SJSA1 (cell line): ENCODE measurements at regions not wholly inside any gene's neighbourhood (a gene's known extent, or its start where the extent isn't known, plus 50 kb on each side); places are given as distances from the start of the nearest gene placed in this dataset.

Experiments used
- DNase-seq, 2 experiments: peaks; one replicate each; pipeline ENCODE4 v3.0.0-alpha.2; 2015 to 2020; ENCODE audit warnings: low spot score in 2 of 2, low read depth in 1 of 2
- H3K27ac ChIP-seq: fragments of 250-450 bp; sonication (Bioruptor Pico); 2 replicates; pipeline ENCODE4 v1.5.1; 2020; ENCODE audit warnings: mild to moderate bottlenecking, moderate library complexity
- H3K27me3 ChIP-seq: fragments of 250-450 bp; sonication (Bioruptor Pico); replicated peaks from 2 replicates; pipeline ENCODE4 v1.5.1; 2020; ENCODE audit warnings: mild to moderate bottlenecking, moderate library complexity
- H3K36me3 ChIP-seq: fragments of 250-450 bp; sonication (Bioruptor Pico); 2 replicates; pipeline ENCODE4 v1.5.1; 2020; ENCODE audit warnings: mild to moderate bottlenecking
- H3K4me1 ChIP-seq: fragments of 250-450 bp; sonication (Bioruptor Pico); replicated peaks from 2 replicates; pipeline ENCODE4 v1.6.1; 2021; ENCODE audit warnings: mild to moderate bottlenecking
- H3K4me3 ChIP-seq: fragments of 250-450 bp; sonication (Bioruptor Pico); 2 replicates; pipeline ENCODE4 v1.5.1; 2020; ENCODE audit warnings: mild to moderate bottlenecking
- H3K9me3 ChIP-seq: fragments of 250-450 bp; sonication (Bioruptor Pico); replicated peaks from 2 replicates; pipeline ENCODE4 v1.5.1; 2020; ENCODE audit warnings: mild to moderate bottlenecking

GRCh38 chr15:29972051-29972450 lies 110.7 kb upstream of the GOLGA8J start:
- Histone ChIP-seq H3K27ac (no peak overlapping the region), H3K4me3 (no peak overlapping the region), H3K9me3 (no peaks in the 10 kb centered on the region), H3K4me1 (peaks cover 4% of the 10 kb centered on the region; the same call in 1 of the 2 replicates), H3K36me3 (no peaks in the 10 kb centered on the region), H3K27me3 (peaks cover 19% of the 10 kb centered on the region)
- no peak for DNase-seq

GRCh38 chr15:29970402-29970695 lies 112.4 kb upstream of the GOLGA8J start:
- Histone ChIP-seq H3K36me3 (no peaks in the 10 kb centered on the region), H3K4me3 (no peak overlapping the region), H3K27me3 (peaks cover 23% of the 10 kb centered on the region), H3K9me3 (no peaks in the 10 kb centered on the region), H3K27ac (no peak overlapping the region), H3K4me1 (peaks cover 4% of the 10 kb centered on the region; the same call in 1 of the 2 replicates)
- no peak for DNase-seq

- Histone ChIP-seq H3K4me1 (peaks cover 4% of the 10 kb centered on the region; the same call in 1 of the 2 replicates), H3K36me3 (no peaks in the 10 kb centered on the region), H3K27me3 (peaks cover 23% of the 10 kb centered on the region), H3K27ac (no peak overlapping the region), H3K9me3 (no peaks in the 10 kb centered on the region), H3K4me3 (no peak overlapping the region)
- no peak for DNase-seq
Measured at GRCh38 chr15:29969562-29970401, 113.0 kb upstream of the GOLGA8J start.

GRCh38 chr15:29968895-29969561 lies 113.7 kb upstream of the GOLGA8J start:
- no peaks in the 10 kb centered on the region for H3K36me3 ChIP-seq
- no peak for DNase-seq
- peaks cover 4% of the 10 kb centered on the region; the same call in 1 of the 2 replicates for H3K4me1 ChIP-seq
- peak overlapping the region; percentile 39 for H3K4me3 ChIP-seq
- H3K27ac ChIP-seq = no peak overlapping the region
- H3K27me3 ChIP-seq = peaks cover 25% of the 10 kb centered on the region
- H3K9me3 ChIP-seq = no peaks in the 10 kb centered on the region

GRCh38 chr15:29968099-29968894 lies 114.5 kb upstream of the GOLGA8J start:
- no peak for DNase-seq
- Histone ChIP-seq H3K27me3 (peaks cover 25% of the 10 kb centered on the region), H3K36me3 (no peaks in the 10 kb centered on the region), H3K4me1 (peaks cover 4% of the 10 kb centered on the region; the same call in 1 of the 2 replicates), H3K4me3 (peak overlapping the region; percentile 39), H3K27ac (no peak overlapping the region), H3K9me3 (no peaks in the 10 kb centered on the region)

- H3K4me1 ChIP-seq = no peaks in the 10 kb centered on the region
- H3K4me3 ChIP-seq = no peak overlapping the region
- DNase-seq = no peak
- no peaks in the 10 kb centered on the region for H3K9me3 ChIP-seq
- peaks cover 17% of the 10 kb centered on the region for H3K27me3 ChIP-seq
- no peak overlapping the region for H3K27ac ChIP-seq
- H3K36me3 ChIP-seq = no peaks in the 10 kb centered on the region
Measured at GRCh38 chr15:29962407-29962806, 120.3 kb upstream of the GOLGA8J start.

- DNase-seq = no peak
- Histone ChIP-seq H3K36me3 (no peaks in the 10 kb centered on the region), H3K4me1 (no peaks in the 10 kb centered on the region), H3K4me3 (no peak overlapping the region), H3K27ac (no peak overlapping the region), H3K9me3 (no peaks in the 10 kb centered on the region), H3K27me3 (peaks cover 11% of the 10 kb centered on the region; the same call in 1 of the 2 replicates)
Measured at GRCh38 chr15:29959384-29960137, 123.2 kb upstream of the GOLGA8J start.

- Histone ChIP-seq H3K4me3 (no peak overlapping the region), H3K9me3 (no peaks in the 10 kb centered on the region), H3K36me3 (no peaks in the 10 kb centered on the region), H3K27ac (no peak overlapping the region), H3K4me1 (no peaks in the 10 kb centered on the region), H3K27me3 (no peaks in the 10 kb centered on the region)
- DNase-seq = no peak
Measured at GRCh38 chr15:29952225-29952624, 130.0 kb upstream of the TJP1 start.

- no peak for DNase-seq
- Histone ChIP-seq H3K27me3 (no peaks in the 10 kb centered on the region), H3K36me3 (no peaks in the 10 kb centered on the region), H3K4me1 (no peaks in the 10 kb centered on the region), H3K9me3 (no peaks in the 10 kb centered on the region), H3K27ac (no peak overlapping the region), H3K4me3 (no peak overlapping the region)
Measured at GRCh38 chr15:29945943-29946596, 123.8 kb upstream of the TJP1 start.

- H3K9me3 ChIP-seq = 0 out of 2 replicates have a peak, but pooled peaks cover 3% of the 10 kb centered on the region
- no peaks in the 10 kb centered on the region for H3K4me1 ChIP-seq
- H3K27ac ChIP-seq = no peak overlapping the region
- no peaks in the 10 kb centered on the region for H3K27me3 ChIP-seq
- no peak for DNase-seq
- H3K4me3 ChIP-seq = no peak overlapping the region
- no peaks in the 10 kb centered on the region for H3K36me3 ChIP-seq
Measured at GRCh38 chr15:29944925-29945324, 122.7 kb upstream of the TJP1 start.

- no peak for DNase-seq
- Histone ChIP-seq H3K27me3 (no peaks in the 10 kb centered on the region), H3K9me3 (peaks cover 8% of the 10 kb centered on the region; the same call in 1 of the 2 replicates), H3K27ac (no peak overlapping the region), H3K4me1 (peaks cover 21% of the 10 kb centered on the region), H3K36me3 (no peaks in the 10 kb centered on the region), H3K4me3 (no peak overlapping the region)
Measured at GRCh38 chr15:29942548-29942947, 120.3 kb upstream of the TJP1 start.

- Histone ChIP-seq H3K4me1 (peaks cover 25% of the 10 kb centered on the region), H3K27ac (no peak overlapping the region), H3K4me3 (no peak overlapping the region), H3K27me3 (no peaks in the 10 kb centered on the region), H3K9me3 (peaks cover 8% of the 10 kb centered on the region; the same call in 1 of the 2 replicates), H3K36me3 (no peaks in the 10 kb centered on the region)
- no peak for DNase-seq
Measured at GRCh38 chr15:29942143-29942542, 119.9 kb upstream of the TJP1 start.

GRCh38 chr15:29939404-29939803 lies 117.1 kb upstream of the TJP1 start:
- peak; percentile 49 to 62 for DNase-seq
- no peak overlapping the region for H3K4me3 ChIP-seq
- peak overlapping the region; percentile 85 for H3K27ac ChIP-seq
- peaks cover 8% of the 10 kb centered on the region; the same call in 1 of the 2 replicates for H3K9me3 ChIP-seq
- H3K4me1 ChIP-seq = peaks cover 41% of the 10 kb centered on the region
- H3K36me3 ChIP-seq = no peaks in the 10 kb centered on the region
- no peaks in the 10 kb centered on the region for H3K27me3 ChIP-seq
